MM.1S (cell line): ENCODE measurements at regions not wholly inside any gene's neighbourhood (a gene's known extent, or its start where the extent isn't known, plus 50 kb on each side); places are given as distances from the start of the nearest gene placed in this dataset.

Experiments
- EZH2 ChIP-seq: fragments of 300-600 bp; sonication (generic); optimal IDR thresholded peaks from 2 replicates; pipeline ENCODE3; 2017; ENCODE audit warnings: low read depth, mild to moderate bottlenecking, antibody characterized with exemption, low read length, mixed read lengths
- TF ChIP-seq, protein P1 (sequence below): fragments of 300-600 bp; sonication (generic); IDR thresholded peaks from 2 replicates; pipeline ENCODE4 v1.5.1; 2016; ENCODE audit warnings: antibody characterized with exemption, low read length, mixed read lengths

DNA sequence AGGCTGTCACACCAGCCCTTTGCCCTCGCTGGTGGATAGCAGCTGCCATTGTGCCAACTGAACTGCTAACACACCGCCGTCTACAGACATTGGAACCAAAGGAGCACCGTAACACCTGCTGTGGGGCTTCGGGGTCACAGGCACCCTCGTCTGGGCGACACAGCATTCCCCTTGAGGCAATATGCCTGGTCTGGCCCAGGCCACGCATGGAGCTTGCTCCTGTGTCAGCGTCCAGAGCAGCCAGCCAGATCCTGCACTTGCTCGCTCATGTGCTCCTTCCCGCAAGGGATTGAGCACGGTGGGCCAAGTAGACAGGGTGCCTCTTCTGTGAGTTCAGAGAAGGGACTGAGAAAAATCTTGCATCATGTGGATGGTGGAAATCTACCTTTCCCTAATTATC lies 314.6 kb upstream of the PLD5 start:
- TF ChIP-seq, protein P1, sequence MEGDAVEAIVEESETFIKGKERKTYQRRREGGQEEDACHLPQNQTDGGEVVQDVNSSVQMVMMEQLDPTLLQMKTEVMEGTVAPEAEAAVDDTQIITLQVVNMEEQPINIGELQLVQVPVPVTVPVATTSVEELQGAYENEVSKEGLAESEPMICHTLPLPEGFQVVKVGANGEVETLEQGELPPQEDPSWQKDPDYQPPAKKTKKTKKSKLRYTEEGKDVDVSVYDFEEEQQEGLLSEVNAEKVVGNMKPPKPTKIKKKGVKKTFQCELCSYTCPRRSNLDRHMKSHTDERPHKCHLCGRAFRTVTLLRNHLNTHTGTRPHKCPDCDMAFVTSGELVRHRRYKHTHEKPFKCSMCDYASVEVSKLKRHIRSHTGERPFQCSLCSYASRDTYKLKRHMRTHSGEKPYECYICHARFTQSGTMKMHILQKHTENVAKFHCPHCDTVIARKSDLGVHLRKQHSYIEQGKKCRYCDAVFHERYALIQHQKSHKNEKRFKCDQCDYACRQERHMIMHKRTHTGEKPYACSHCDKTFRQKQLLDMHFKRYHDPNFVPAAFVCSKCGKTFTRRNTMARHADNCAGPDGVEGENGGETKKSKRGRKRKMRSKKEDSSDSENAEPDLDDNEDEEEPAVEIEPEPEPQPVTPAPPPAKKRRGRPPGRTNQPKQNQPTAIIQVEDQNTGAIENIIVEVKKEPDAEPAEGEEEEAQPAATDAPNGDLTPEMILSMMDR = no peak
- no peak for TF ChIP-seq EZH2
